ENCODE measurements at regions not wholly inside any gene's neighbourhood (a gene's known extent, or its start where the extent isn't known, plus 50 kb on each side); places are given as distances from the start of the nearest gene placed in this dataset.

DNA sequence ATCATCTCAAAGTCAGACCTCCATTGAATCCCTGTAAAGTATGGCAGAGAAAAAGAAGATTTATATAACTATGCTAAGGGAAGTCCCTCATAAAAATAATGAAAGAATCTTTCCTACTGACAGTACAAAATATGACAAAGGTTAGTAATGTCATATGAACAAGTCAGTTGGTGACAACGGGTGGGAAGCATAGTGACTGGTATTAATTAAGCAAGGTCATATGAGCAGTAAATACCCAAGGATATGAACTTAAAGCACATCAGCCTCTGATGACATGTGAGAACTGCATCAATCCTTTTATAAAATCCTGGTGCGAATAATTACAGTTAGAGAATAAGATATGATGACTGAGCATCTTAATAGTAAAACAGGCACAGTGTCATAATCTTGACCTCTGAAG lies 364.8 kb upstream of the GALNTL6 start:
- H3K36me3 ChIP-seq (ENCODE audit: control insufficient read depth, low read depth, low read length) = no peaks in the 10 kb centered on the region
- H3K4me3 ChIP-seq (ENCODE audit: low read length) = no peak overlapping the region
- no peaks in the 10 kb centered on the region for H3K9me3 ChIP-seq (ENCODE audit: control insufficient read depth, low read depth, low read length)
- H3K4me1 ChIP-seq (ENCODE audit: control insufficient read depth, low read depth, low read length) = no peaks in the 10 kb centered on the region
- H3K27me3 ChIP-seq (ENCODE audit: control insufficient read depth, insufficient read depth, low read length) = no peaks in the 10 kb centered on the region
- H3K27ac ChIP-seq (ENCODE audit: low read length) = no peak overlapping the region
- no peak overlapping the region for H3K9ac ChIP-seq (ENCODE audit: low read length)

DNA sequence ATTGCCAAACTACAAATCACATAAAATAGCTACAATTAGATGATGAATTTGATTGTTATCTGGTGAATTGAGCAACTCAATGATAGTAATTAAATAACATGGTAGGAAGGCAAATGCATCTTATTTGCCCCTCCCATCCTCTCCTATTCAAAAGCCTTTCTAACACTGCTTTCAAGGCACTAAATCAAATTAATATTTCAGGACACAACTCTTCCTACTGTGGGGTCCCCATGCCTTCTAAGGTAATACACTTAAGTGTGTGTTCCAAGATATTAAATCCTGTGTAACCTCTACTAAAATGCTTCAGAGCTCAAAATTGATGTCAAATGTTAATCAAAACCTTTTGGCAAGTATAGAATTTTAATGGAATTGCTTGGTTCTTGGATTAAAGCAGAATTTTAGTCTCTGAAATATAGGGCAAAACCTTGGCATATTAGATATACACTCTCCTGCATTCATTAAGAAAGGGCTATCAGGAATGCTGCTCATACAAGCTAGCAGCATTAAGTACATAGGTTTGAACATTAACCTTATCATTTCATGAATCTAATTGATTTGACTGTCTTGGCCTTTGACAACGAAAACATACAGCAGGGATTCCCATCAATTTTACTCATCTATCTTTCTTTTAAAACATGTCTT lies 371.8 kb upstream of the GALNTL6 start:
- Histone ChIP-seq H3K9me3 (ENCODE audit: control insufficient read depth, low read depth, low read length) (no peaks in the 10 kb centered on the region), H3K36me3 (ENCODE audit: control insufficient read depth, low read depth, low read length) (no peaks in the 10 kb centered on the region), H3K27me3 (ENCODE audit: control insufficient read depth, insufficient read depth, low read length) (no peaks in the 10 kb centered on the region), H3K27ac (ENCODE audit: low read length) (no peak overlapping the region), H3K4me3 (ENCODE audit: low read length) (no peak overlapping the region), H3K4me1 (ENCODE audit: control insufficient read depth, low read depth, low read length) (no peaks in the 10 kb centered on the region), H3K9ac (ENCODE audit: low read length) (no peak overlapping the region)

GRCh38 chr4:171433674-171434073 lies 379.5 kb upstream of the GALNTL6 start:
- H3K9ac ChIP-seq (ENCODE audit: low read length) = no peak overlapping the region
- no peaks in the 10 kb centered on the region for H3K36me3 ChIP-seq (ENCODE audit: control insufficient read depth, low read depth, low read length)
- no peak overlapping the region for H3K4me3 ChIP-seq (ENCODE audit: low read length)
- no peaks in the 10 kb centered on the region for H3K4me1 ChIP-seq (ENCODE audit: control insufficient read depth, low read depth, low read length)
- no peak overlapping the region for H3K27ac ChIP-seq (ENCODE audit: low read length)
- H3K27me3 ChIP-seq (ENCODE audit: control insufficient read depth, insufficient read depth, low read length) = no peaks in the 10 kb centered on the region
- no peaks in the 10 kb centered on the region for H3K9me3 ChIP-seq (ENCODE audit: control insufficient read depth, low read depth, low read length)

GRCh38 chr4:171432536-171432935 lies 380.7 kb upstream of the GALNTL6 start:
- Histone ChIP-seq H3K27ac (ENCODE audit: low read length) (no peak overlapping the region), H3K36me3 (ENCODE audit: control insufficient read depth, low read depth, low read length) (no peaks in the 10 kb centered on the region), H3K9me3 (ENCODE audit: control insufficient read depth, low read depth, low read length) (no peaks in the 10 kb centered on the region), H3K9ac (ENCODE audit: low read length) (no peak overlapping the region), H3K4me3 (ENCODE audit: low read length) (no peak overlapping the region), H3K27me3 (ENCODE audit: control insufficient read depth, insufficient read depth, low read length) (no peaks in the 10 kb centered on the region), H3K4me1 (ENCODE audit: control insufficient read depth, low read depth, low read length) (no peaks in the 10 kb centered on the region)

GRCh38 chr4:171430495-171430894 lies 382.7 kb upstream of the GALNTL6 start:
- no peak overlapping the region for H3K9ac ChIP-seq (ENCODE audit: low read length)
- no peak overlapping the region for H3K4me3 ChIP-seq (ENCODE audit: low read length)
- no peak overlapping the region for H3K27ac ChIP-seq (ENCODE audit: low read length)
- no peaks in the 10 kb centered on the region for H3K27me3 ChIP-seq (ENCODE audit: control insufficient read depth, insufficient read depth, low read length)
- no peaks in the 10 kb centered on the region for H3K36me3 ChIP-seq (ENCODE audit: control insufficient read depth, low read depth, low read length)
- no peaks in the 10 kb centered on the region for H3K9me3 ChIP-seq (ENCODE audit: control insufficient read depth, low read depth, low read length)
- H3K4me1 ChIP-seq (ENCODE audit: control insufficient read depth, low read depth, low read length) = no peaks in the 10 kb centered on the region

- H3K4me1 ChIP-seq (ENCODE audit: control insufficient read depth, low read depth, low read length) = no peaks in the 10 kb centered on the region
- no peak overlapping the region for H3K9ac ChIP-seq (ENCODE audit: low read length)
- no peaks in the 10 kb centered on the region for H3K9me3 ChIP-seq (ENCODE audit: control insufficient read depth, low read depth, low read length)
- H3K27me3 ChIP-seq (ENCODE audit: control insufficient read depth, insufficient read depth, low read length) = no peaks in the 10 kb centered on the region
- H3K36me3 ChIP-seq (ENCODE audit: control insufficient read depth, low read depth, low read length) = no peaks in the 10 kb centered on the region
- no peak overlapping the region for H3K27ac ChIP-seq (ENCODE audit: low read length)
- no peak overlapping the region for H3K4me3 ChIP-seq (ENCODE audit: low read length)
These were observed 416.0 kb upstream of the GALNTL6 start for GRCh38 chr4:171397175-171397574.

DNA sequence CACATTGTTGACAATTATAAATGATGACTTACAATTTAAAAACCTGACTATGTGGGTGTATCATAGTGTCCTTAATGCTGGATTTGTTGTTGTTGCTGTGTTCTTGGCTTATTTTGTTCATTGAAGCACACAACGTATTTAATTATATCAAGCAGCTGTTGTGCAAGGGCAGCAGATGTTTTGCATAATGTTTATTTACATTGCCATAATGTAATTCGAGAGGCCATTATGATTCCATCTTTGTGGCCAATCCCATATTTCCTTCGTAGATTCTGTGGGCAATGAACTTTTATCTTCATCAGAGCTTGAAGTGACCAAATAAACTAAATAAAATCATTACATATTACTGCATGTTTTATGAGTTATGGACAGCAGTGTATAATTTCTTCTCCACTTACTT lies 422.6 kb upstream of the GALNTL6 start:
- H3K27ac ChIP-seq (ENCODE audit: low read length) = no peak overlapping the region

GRCh38 chr4:171378323-171378722 lies 434.9 kb upstream of the GALNTL6 start:
- H3K27ac ChIP-seq (ENCODE audit: low read length) = no peak overlapping the region
- no peak overlapping the region for H3K4me3 ChIP-seq (ENCODE audit: low read length)

More for the DNA sequence above, 422.6 kb upstream of the GALNTL6 start:
- Histone ChIP-seq H3K9me3 (ENCODE audit: control insufficient read depth, low read depth, low read length) (no peaks in the 10 kb centered on the region), H3K9ac (ENCODE audit: low read length) (no peak overlapping the region), H3K27me3 (ENCODE audit: control insufficient read depth, insufficient read depth, low read length) (no peaks in the 10 kb centered on the region), H3K36me3 (ENCODE audit: control insufficient read depth, low read depth, low read length) (no peaks in the 10 kb centered on the region), H3K4me1 (ENCODE audit: control insufficient read depth, low read depth, low read length) (no peaks in the 10 kb centered on the region), H3K4me3 (ENCODE audit: low read length) (no peak overlapping the region)

DNA sequence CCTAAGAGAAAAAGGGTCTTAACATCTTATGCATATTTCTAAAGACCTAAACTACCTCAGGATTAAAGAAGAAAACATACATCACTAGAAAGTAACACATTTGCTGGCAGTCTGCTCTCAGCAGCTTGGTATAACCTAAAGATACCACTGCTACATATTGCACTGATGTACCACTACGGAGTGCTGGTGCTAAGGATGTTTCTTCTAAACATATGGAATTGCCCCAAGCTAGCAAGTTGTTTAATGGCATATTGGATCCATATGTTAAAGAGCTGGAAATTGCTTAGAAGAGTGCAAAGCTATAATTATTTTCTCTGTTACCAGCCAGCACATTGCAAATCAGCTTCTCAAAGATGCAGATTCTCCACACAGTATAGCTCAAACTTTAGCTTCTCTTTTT lies 436.5 kb upstream of the GALNTL6 start:
- Histone ChIP-seq H3K9ac (ENCODE audit: low read length) (no peak overlapping the region), H3K36me3 (ENCODE audit: control insufficient read depth, low read depth, low read length) (no peaks in the 10 kb centered on the region)

More at GRCh38 chr4:171378323-171378722, 434.9 kb upstream of the GALNTL6 start:
- Histone ChIP-seq H3K4me1 (ENCODE audit: control insufficient read depth, low read depth, low read length) (no peaks in the 10 kb centered on the region), H3K36me3 (ENCODE audit: control insufficient read depth, low read depth, low read length) (no peaks in the 10 kb centered on the region), H3K27me3 (ENCODE audit: control insufficient read depth, insufficient read depth, low read length) (no peaks in the 10 kb centered on the region), H3K9me3 (ENCODE audit: control insufficient read depth, low read depth, low read length) (no peaks in the 10 kb centered on the region), H3K9ac (ENCODE audit: low read length) (no peak overlapping the region)

GRCh38 chr4:171353535-171353934 lies 459.7 kb upstream of the GALNTL6 start:
- Histone ChIP-seq H3K27me3 (ENCODE audit: control insufficient read depth, insufficient read depth, low read length) (no peaks in the 10 kb centered on the region), H3K4me1 (ENCODE audit: control insufficient read depth, low read depth, low read length) (no peaks in the 10 kb centered on the region), H3K27ac (ENCODE audit: low read length) (no peak overlapping the region), H3K4me3 (ENCODE audit: low read length) (no peak overlapping the region), H3K9ac (ENCODE audit: low read length) (no peak overlapping the region), H3K36me3 (ENCODE audit: control insufficient read depth, low read depth, low read length) (no peaks in the 10 kb centered on the region), H3K9me3 (ENCODE audit: control insufficient read depth, low read depth, low read length) (no peaks in the 10 kb centered on the region)

More for the DNA sequence above, 436.5 kb upstream of the GALNTL6 start:
- H3K4me1 ChIP-seq (ENCODE audit: control insufficient read depth, low read depth, low read length) = no peaks in the 10 kb centered on the region
- H3K27ac ChIP-seq (ENCODE audit: low read length) = no peak overlapping the region
- H3K27me3 ChIP-seq (ENCODE audit: control insufficient read depth, insufficient read depth, low read length) = no peaks in the 10 kb centered on the region
- H3K4me3 ChIP-seq (ENCODE audit: low read length) = no peak overlapping the region
- no peaks in the 10 kb centered on the region for H3K9me3 ChIP-seq (ENCODE audit: control insufficient read depth, low read depth, low read length)

DNA sequence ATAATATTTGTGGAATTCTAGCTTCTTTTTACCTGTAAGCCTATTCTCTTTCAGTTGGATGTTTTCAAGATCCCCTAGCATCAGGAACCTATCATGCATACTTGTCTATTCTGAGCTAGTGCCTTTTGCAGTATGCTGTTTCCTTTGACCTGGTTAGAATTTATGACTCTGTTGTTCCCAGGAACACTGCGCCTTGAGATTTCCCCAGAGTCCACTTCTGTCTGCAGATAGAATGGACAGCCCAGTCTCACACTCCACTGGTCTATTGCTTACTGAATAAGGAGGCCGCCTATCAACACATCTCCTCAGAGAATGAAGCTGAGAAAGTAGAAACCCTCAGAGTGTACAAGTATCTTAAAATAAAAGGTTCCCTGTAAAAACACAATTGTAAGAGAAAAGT lies 465.1 kb upstream of the GALNTL6 start:
- Histone ChIP-seq H3K36me3 (ENCODE audit: control insufficient read depth, low read depth, low read length) (no peaks in the 10 kb centered on the region), H3K9ac (ENCODE audit: low read length) (no peak overlapping the region), H3K4me1 (ENCODE audit: control insufficient read depth, low read depth, low read length) (no peaks in the 10 kb centered on the region), H3K27ac (ENCODE audit: low read length) (no peak overlapping the region), H3K27me3 (ENCODE audit: control insufficient read depth, insufficient read depth, low read length) (no peaks in the 10 kb centered on the region), H3K9me3 (ENCODE audit: control insufficient read depth, low read depth, low read length) (no peaks in the 10 kb centered on the region), H3K4me3 (ENCODE audit: low read length) (no peak overlapping the region)

DNA sequence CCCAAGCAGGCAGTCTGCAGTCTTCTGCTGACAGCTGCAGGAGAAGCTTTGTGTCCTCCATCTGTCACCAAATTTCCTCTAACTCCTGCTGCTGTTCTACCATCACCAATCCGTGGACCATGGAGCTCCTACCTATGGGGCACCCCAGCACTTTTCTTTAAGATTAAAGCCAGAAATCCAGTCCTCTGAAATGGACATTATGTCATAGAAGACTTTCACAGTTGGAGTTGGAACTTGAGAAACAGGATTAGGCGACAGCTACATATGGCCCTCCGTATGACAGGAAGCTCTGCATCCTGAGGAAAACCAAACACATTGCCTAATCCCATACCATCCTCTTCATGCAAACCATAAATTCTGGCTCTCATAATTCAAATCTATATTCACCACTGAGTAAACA lies 470.6 kb upstream of the GALNTL6 start:
- no peaks in the 10 kb centered on the region for H3K9me3 ChIP-seq (ENCODE audit: control insufficient read depth, low read depth, low read length)
- no peak overlapping the region for H3K27ac ChIP-seq (ENCODE audit: low read length)
- peaks cover 4% of the 10 kb centered on the region for H3K4me1 ChIP-seq (ENCODE audit: control insufficient read depth, low read depth, low read length)
- no peak overlapping the region for H3K4me3 ChIP-seq (ENCODE audit: low read length)
- H3K27me3 ChIP-seq (ENCODE audit: control insufficient read depth, insufficient read depth, low read length) = no peaks in the 10 kb centered on the region
- no peak overlapping the region for H3K9ac ChIP-seq (ENCODE audit: low read length)
- H3K36me3 ChIP-seq (ENCODE audit: control insufficient read depth, low read depth, low read length) = no peaks in the 10 kb centered on the region

Data from iPS-18a (cell line).